Calu3 (cell line): ENCODE measurements at regions not wholly inside any gene's neighbourhood (a gene's known extent, or its start where the extent isn't known, plus 50 kb on each side); places are given as distances from the start of the nearest gene placed in this dataset.
"Not testable (repeated sequence)": the region's sequence is repeated elsewhere in the genome, so short reads cannot be mapped to it uniquely, and the experiment has no call there.

Source experiments
- BruUV-seq: library from RNA; stranded (reverse); fragments of 400-500 nt; replicated peaks from 2 replicates; lab custom pipeline; 2021; lab: Mats Ljungman, UMichigan
- CTCF ChIA-PET: fragments of 300-600 bp; sonication (Branson Sonifier 250); formaldehyde crosslinking; loops from one replicate; lab custom pipeline; 2022; ENCODE audit warnings: antibody characterized with exemption; lab: Charles Lee
- DNase-seq: peaks from one replicate; pipeline ENCODE4 v3.0.0; 2022
- H3K27ac Mint-ChIP-seq: one replicate; pipeline ENCODE4 v1.8.0; 2022; ENCODE audit warnings: mixed read lengths; ENCODE audit not compliant: unreplicated experiment
- H3K27me3 Mint-ChIP-seq: one replicate; pipeline ENCODE4 v1.8.0; 2022; ENCODE audit warnings: mixed read lengths; ENCODE audit not compliant: unreplicated experiment
- H3K36me3 Mint-ChIP-seq: one replicate; pipeline ENCODE4 v1.8.0; 2022; ENCODE audit warnings: mild to moderate bottlenecking, moderate library complexity, mixed read lengths; ENCODE audit not compliant: insufficient read depth, unreplicated experiment
- H3K4me1 Mint-ChIP-seq: one replicate; pipeline ENCODE4 v1.8.0; 2022; ENCODE audit warnings: mild to moderate bottlenecking, low read depth, mixed read lengths; ENCODE audit not compliant: unreplicated experiment
- H3K4me3 Mint-ChIP-seq: one replicate; pipeline ENCODE4 v1.8.0; 2022; ENCODE audit warnings: mild to moderate bottlenecking, low read depth, moderate library complexity, mixed read lengths; ENCODE audit not compliant: unreplicated experiment
- H3K9me3 Mint-ChIP-seq: one replicate; pipeline ENCODE4 v1.8.0; 2022; ENCODE audit warnings: low read depth, mixed read lengths; ENCODE audit not compliant: unreplicated experiment
- intact Hi-C: fragments of 100-400 bp; cut with micrococcal nuclease; formaldehyde crosslinking; loops from one replicate; pipeline ENCODE4 v1.10.0; 2022; ENCODE audit not compliant: unreplicated experiment
- TF ChIP-seq, protein P1 (sequence below): fragments of 200-600 bp; IDR thresholded peaks from one replicate; pipeline ENCODE4 v1.8.0; 2022; ENCODE audit warnings: antibody characterized with exemption; ENCODE audit not compliant: unreplicated experiment

DNA sequence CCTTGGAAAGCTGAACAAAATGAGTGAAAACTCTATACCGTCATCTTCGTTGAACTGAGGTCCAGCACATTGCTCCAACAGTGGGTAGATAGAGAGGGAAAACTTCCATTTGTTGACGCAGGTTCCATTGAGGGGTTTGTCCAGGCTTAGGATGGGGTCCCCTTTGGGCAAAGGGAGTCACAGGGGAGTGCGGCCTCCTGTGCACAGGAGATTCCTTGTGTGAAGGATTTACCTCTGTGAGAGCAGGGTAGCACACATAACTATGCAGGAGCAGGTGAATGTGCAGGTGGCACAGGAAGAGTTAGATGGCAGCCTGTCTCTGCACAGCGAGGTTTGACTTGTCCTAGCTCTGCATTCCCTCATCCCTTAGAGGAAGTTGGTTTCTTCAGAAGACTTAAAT is 139.3 kb downstream of the SNRPN start:
- no TSS peak for BruUV-seq
- H3K4me1 Mint-ChIP-seq = no peaks in the 10 kb centered on the region
- intact Hi-C loops = no loop called here
- H3K36me3 Mint-ChIP-seq = no peaks in the 10 kb centered on the region
- DNase-seq = no peak
- TF ChIP-seq, protein P1, sequence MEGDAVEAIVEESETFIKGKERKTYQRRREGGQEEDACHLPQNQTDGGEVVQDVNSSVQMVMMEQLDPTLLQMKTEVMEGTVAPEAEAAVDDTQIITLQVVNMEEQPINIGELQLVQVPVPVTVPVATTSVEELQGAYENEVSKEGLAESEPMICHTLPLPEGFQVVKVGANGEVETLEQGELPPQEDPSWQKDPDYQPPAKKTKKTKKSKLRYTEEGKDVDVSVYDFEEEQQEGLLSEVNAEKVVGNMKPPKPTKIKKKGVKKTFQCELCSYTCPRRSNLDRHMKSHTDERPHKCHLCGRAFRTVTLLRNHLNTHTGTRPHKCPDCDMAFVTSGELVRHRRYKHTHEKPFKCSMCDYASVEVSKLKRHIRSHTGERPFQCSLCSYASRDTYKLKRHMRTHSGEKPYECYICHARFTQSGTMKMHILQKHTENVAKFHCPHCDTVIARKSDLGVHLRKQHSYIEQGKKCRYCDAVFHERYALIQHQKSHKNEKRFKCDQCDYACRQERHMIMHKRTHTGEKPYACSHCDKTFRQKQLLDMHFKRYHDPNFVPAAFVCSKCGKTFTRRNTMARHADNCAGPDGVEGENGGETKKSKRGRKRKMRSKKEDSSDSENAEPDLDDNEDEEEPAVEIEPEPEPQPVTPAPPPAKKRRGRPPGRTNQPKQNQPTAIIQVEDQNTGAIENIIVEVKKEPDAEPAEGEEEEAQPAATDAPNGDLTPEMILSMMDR = no peak
- no peak overlapping the region for H3K27ac Mint-ChIP-seq
- no peak overlapping the region for H3K4me3 Mint-ChIP-seq
- H3K27me3 Mint-ChIP-seq = no peaks in the 10 kb centered on the region
- H3K9me3 Mint-ChIP-seq = no peaks in the 10 kb centered on the region
- CTCF ChIA-PET = no interaction called here

- TF ChIP-seq, protein P1 = no peak
- CTCF ChIA-PET = no interaction called here
- Mint-ChIP-seq H3K27ac (no peak overlapping the region), H3K9me3 (no peaks in the 10 kb centered on the region), H3K27me3 (no peaks in the 10 kb centered on the region), H3K36me3 (no peaks in the 10 kb centered on the region), H3K4me1 (no peaks in the 10 kb centered on the region), H3K4me3 (no peak overlapping the region)
- intact Hi-C loops = no loop called here
- no TSS peak for BruUV-seq
- no peak for DNase-seq
Observed at GRCh38 chr15:25094519-25094918, 139.7 kb downstream of the SNRPN start.

- Mint-ChIP-seq H3K4me3 (no peak overlapping the region), H3K27ac (no peak overlapping the region), H3K36me3 (no peaks in the 10 kb centered on the region), H3K4me1 (no peaks in the 10 kb centered on the region), H3K9me3 (no peaks in the 10 kb centered on the region), H3K27me3 (no peaks in the 10 kb centered on the region)
- TF ChIP-seq, protein P1 = no peak
- CTCF ChIA-PET = no interaction called here
- BruUV-seq = no TSS peak
- DNase-seq = no peak
- intact Hi-C loops = no loop called here
Observed at GRCh38 chr15:25095179-25095578, 140.4 kb downstream of the SNRPN start.

DNA sequence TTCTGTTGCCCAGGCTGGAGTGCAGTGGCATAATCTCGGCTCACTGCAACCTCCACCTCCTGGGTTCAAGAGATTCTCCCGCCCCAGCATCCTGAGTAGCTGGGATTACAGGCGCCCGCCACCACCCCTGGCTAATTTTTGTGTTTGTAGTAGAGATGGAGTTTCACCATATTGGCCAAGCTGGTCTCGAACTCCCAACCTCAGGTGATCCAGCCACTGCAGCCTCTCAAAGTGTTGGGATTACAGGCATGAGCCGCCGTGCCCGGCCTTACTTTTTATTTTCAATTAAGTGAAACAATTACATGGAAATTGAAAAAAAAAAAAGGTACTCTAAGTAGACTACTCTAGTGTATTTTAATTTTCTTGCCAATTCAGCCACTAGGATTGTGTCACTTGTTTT is 145.2 kb downstream of the SNRPN start:
- H3K4me1 Mint-ChIP-seq, CTCF ChIA-PET, DNase-seq, intact Hi-C loops, H3K4me3 Mint-ChIP-seq, H3K9me3 Mint-ChIP-seq, H3K27me3 Mint-ChIP-seq, BruUV-seq, H3K36me3 Mint-ChIP-seq, H3K27ac Mint-ChIP-seq: not testable (repeated sequence)

DNA sequence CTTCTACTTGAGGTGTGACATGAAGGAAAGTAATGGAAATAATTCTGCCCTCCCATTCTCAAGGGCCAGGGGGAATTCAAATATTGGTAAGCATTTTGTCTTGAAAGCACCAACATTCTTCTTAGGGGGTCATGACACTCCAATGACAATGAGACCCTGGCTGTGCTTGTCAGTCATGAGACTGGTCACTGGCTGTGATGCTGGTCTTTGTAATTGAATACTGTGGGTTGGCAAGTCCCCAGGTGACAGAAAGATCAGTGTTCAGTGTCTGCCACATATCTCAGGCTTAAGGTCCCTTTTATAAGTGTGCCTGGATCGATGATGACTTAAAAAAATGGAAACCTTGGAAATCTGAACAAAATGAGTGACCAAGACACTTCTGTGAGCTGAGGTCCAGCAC is 151.4 kb downstream of the SNRPN start:
- Mint-ChIP-seq H3K4me3 (no peak overlapping the region), H3K36me3 (no peaks in the 10 kb centered on the region), H3K4me1 (no peaks in the 10 kb centered on the region), H3K9me3 (no peaks in the 10 kb centered on the region), H3K27ac (no peak overlapping the region), H3K27me3 (no peaks in the 10 kb centered on the region)
- TF ChIP-seq, protein P1 = no peak
- no peak for DNase-seq
- BruUV-seq = no TSS peak
- CTCF ChIA-PET = no interaction called here
- intact Hi-C loops = no loop called here
